Natural killer cell (primary cell): ENCODE measurements at regions not wholly inside any gene's neighbourhood (a gene's known extent, or its start where the extent isn't known, plus 50 kb on each side); places are given as distances from the start of the nearest gene placed in this dataset.

Source experiments
- ATAC-seq, 3 donors: fragments of 150-1000 bp in 2 of 3; fragments of 200-7000 bp in 1 of 3; cut with Tn5 transposase; 1 replicate in 1 of 3; 2 replicates in 2 of 3; pipeline ENCODE4 v1.10.0; 2021; ENCODE audit warnings: mild to moderate bottlenecking in 2 of 3, moderate library complexity in 2 of 3
- DNase-seq, 2 donors: peaks; one replicate each; pipeline versions ENCODE4 v3.0.0 to v3.0.0-alpha.2; 2013 to 2021; ENCODE audit warnings: mixed read lengths in 1 of 2
- H3K27ac ChIP-seq: one replicate; pipeline ENCODE4 v1.5.1; 2013; ENCODE audit warnings: mild to moderate bottlenecking, low read length
- H3K27me3 ChIP-seq: one replicate; pipeline ENCODE4 v1.6.1; 2013; ENCODE audit warnings: low read length; ENCODE audit not compliant: control insufficient read depth, insufficient read depth
- H3K36me3 ChIP-seq: one replicate; pipeline ENCODE4 v1.6.1; 2013; ENCODE audit warnings: low read length; ENCODE audit not compliant: control insufficient read depth, insufficient read depth
- H3K4me1 ChIP-seq: one replicate; pipeline ENCODE4 v1.6.1; 2013; ENCODE audit warnings: low read length; ENCODE audit not compliant: control insufficient read depth, insufficient read depth
- H3K4me3 ChIP-seq: one replicate; pipeline ENCODE4 v1.5.1; 2013; ENCODE audit warnings: low read length
- H3K9me3 ChIP-seq: one replicate; pipeline ENCODE4 v1.6.1; 2013; ENCODE audit warnings: low read length; ENCODE audit not compliant: control insufficient read depth, insufficient read depth
- H3K27ac Mint-ChIP-seq, 2 donors: one replicate each; pipeline ENCODE4 v1.8.0; 2022; ENCODE audit warnings: mild to moderate bottlenecking in 2 of 2, mixed read lengths in 2 of 2, moderate library complexity in 1 of 2
- H3K27me3 Mint-ChIP-seq, 2 donors: one replicate each; pipeline ENCODE4 v1.8.0; 2022; ENCODE audit warnings: low read depth in 2 of 2, mixed read lengths in 2 of 2
- H3K36me3 Mint-ChIP-seq: one replicate; pipeline ENCODE4 v1.8.0; 2022; ENCODE audit warnings: mixed read lengths
- H3K4me1 Mint-ChIP-seq, 2 donors: one replicate each; pipeline ENCODE4 v1.8.0; 2022; ENCODE audit warnings: mixed read lengths in 2 of 2
- H3K4me3 Mint-ChIP-seq: one replicate; pipeline ENCODE4 v1.8.0; 2022; ENCODE audit warnings: mild to moderate bottlenecking, moderate library complexity, mixed read lengths
- H3K9me3 Mint-ChIP-seq, 2 donors: one replicate each; pipeline ENCODE4 v1.8.0; 2022; ENCODE audit warnings: mixed read lengths in 2 of 2
- WGBS: methylation state at CpG from one replicate; pipeline ENCODE4 v1.1.7; 2013; ENCODE audit warnings: missing lambda C conversion rate; ENCODE audit not compliant: insufficient coverage; 5-methylcytosine and 5-hydroxymethylcytosine counted together
- intact Hi-C: fragments of 100-400 bp; cut with micrococcal nuclease; formaldehyde crosslinking; loops from one replicate; pipeline ENCODE4 v1.14.2; 2022
- TF ChIP-seq, protein P1 (sequence below): fragments of 200-600 bp; IDR thresholded peaks from one replicate; pipeline ENCODE4 v1.8.0; 2022; ENCODE audit warnings: antibody characterized with exemption

DNA sequence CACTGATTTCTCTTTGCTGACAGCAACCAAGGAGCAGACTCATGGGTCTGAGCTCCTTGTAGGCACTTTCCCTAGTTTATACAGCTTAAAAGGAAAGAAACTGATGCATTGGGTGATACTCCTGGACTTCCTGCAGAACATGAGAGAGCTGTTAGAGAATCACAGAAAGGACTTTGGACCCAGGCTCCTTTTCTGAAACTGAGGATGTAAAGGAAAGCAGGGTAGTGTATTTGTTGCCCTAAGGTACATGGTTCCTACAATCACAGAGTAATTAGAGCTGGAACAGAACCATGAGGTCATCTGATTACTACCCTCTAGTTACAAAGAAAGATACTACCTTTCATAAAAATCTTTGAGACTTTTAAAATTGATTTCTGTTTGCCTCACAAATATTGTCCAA, 477.1 kb upstream of the SPTLC3 start:
- no peaks in the 10 kb centered on the region for H3K27me3 ChIP-seq
- ATAC-seq, result no peak
- H3K9me3 Mint-ChIP-seq, result peaks cover 6 to 8% of the 10 kb centered on the region in 2 donors
- no peaks in the 10 kb centered on the region for H3K4me1 Mint-ChIP-seq
- no peak overlapping the region for H3K27ac Mint-ChIP-seq
- no peaks in the 10 kb centered on the region for H3K36me3 ChIP-seq
- TF ChIP-seq, protein P1, sequence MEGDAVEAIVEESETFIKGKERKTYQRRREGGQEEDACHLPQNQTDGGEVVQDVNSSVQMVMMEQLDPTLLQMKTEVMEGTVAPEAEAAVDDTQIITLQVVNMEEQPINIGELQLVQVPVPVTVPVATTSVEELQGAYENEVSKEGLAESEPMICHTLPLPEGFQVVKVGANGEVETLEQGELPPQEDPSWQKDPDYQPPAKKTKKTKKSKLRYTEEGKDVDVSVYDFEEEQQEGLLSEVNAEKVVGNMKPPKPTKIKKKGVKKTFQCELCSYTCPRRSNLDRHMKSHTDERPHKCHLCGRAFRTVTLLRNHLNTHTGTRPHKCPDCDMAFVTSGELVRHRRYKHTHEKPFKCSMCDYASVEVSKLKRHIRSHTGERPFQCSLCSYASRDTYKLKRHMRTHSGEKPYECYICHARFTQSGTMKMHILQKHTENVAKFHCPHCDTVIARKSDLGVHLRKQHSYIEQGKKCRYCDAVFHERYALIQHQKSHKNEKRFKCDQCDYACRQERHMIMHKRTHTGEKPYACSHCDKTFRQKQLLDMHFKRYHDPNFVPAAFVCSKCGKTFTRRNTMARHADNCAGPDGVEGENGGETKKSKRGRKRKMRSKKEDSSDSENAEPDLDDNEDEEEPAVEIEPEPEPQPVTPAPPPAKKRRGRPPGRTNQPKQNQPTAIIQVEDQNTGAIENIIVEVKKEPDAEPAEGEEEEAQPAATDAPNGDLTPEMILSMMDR, result no peak
- H3K9me3 ChIP-seq, result no peaks in the 10 kb centered on the region
- DNase-seq, result no peak
- intact Hi-C loops, result no loop called here
- H3K4me3 ChIP-seq, result no peak overlapping the region
- no peak overlapping the region for H3K4me3 Mint-ChIP-seq
- no peaks in the 10 kb centered on the region for H3K4me1 ChIP-seq
- H3K27ac ChIP-seq, result no peak overlapping the region
- no peaks in the 10 kb centered on the region for H3K27me3 Mint-ChIP-seq
- peaks cover under 1% of the 10 kb centered on the region for H3K36me3 Mint-ChIP-seq

DNA sequence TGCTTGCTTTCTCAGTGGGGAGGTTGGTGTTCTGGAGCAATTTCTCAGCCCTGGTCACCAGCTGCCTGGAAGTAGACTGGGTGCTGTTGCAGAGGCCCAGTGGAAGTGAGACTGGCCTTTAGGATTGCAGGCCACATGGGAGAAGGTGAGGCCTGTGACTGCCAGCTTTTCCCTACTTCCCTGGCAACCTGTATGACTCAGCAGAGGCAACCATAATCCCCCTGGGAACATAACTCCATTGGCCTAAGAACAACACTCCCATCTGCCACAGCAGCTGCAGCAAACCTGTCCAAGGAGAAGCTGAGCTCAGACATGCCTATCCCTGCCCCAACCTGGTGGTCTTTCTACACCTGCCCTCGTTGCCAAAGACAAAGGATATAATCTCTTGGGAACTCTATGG, 473.5 kb upstream of the SPTLC3 start:
- Mint-ChIP-seq H3K4me1 (no peaks in the 10 kb centered on the region), H3K27me3 (no peaks in the 10 kb centered on the region), H3K4me3 (no peak overlapping the region), H3K9me3 (peaks cover 10 to 13% of the 10 kb centered on the region in 2 donors), H3K27ac (no peak overlapping the region), H3K36me3 (peaks cover 8% of the 10 kb centered on the region)
- Histone ChIP-seq H3K27ac (no peak overlapping the region), H3K9me3 (no peaks in the 10 kb centered on the region), H3K4me3 (no peak overlapping the region), H3K36me3 (no peaks in the 10 kb centered on the region), H3K4me1 (no peaks in the 10 kb centered on the region), H3K27me3 (no peaks in the 10 kb centered on the region)
- TF ChIP-seq, protein P1, result no peak
- WGBS, result 50% methylated on average over 1 of the region's 1 CpG
- intact Hi-C loops, result no loop called here
- ATAC-seq (no peak), DNase-seq (no peak)

DNA sequence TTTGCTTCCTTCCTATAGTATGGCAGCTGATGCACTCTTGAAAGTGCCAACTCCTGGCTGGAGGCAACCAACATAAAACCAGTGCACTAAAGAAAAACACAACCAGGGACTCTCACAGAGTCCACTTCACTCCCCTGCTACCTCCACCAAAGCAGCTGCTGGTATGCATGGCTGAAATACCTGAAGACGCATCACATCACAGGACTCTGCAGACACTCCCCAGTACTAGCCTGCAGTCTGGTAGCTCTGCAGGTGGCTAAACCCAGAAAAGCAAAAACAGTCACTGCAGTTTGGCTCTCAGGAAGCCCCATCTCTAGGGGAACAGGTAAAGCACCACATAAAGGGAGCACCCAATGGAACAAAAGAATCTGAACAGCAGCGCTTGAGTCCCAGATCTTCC, 473.0 kb upstream of the SPTLC3 start:
- H3K9me3 ChIP-seq, result no peaks in the 10 kb centered on the region
- H3K4me3 Mint-ChIP-seq, result no peak overlapping the region
- H3K27me3 ChIP-seq, result no peaks in the 10 kb centered on the region
- H3K36me3 ChIP-seq, result no peaks in the 10 kb centered on the region
- DNase-seq, result no peak
- H3K27ac Mint-ChIP-seq, result no peak overlapping the region
- 98% methylated on average over 2 of the region's 2 CpGs for WGBS
- H3K4me1 Mint-ChIP-seq, result no peaks in the 10 kb centered on the region
- no peaks in the 10 kb centered on the region for H3K4me1 ChIP-seq
- H3K36me3 Mint-ChIP-seq, result peaks cover 8% of the 10 kb centered on the region
- TF ChIP-seq, protein P1, result no peak
- no peaks in the 10 kb centered on the region for H3K27me3 Mint-ChIP-seq
- no peak overlapping the region for H3K27ac ChIP-seq
- ATAC-seq, result no peak
- no peak overlapping the region for H3K4me3 ChIP-seq
- peaks cover 8 to 13% of the 10 kb centered on the region in 2 donors for H3K9me3 Mint-ChIP-seq
- intact Hi-C loops, result no loop called here

DNA sequence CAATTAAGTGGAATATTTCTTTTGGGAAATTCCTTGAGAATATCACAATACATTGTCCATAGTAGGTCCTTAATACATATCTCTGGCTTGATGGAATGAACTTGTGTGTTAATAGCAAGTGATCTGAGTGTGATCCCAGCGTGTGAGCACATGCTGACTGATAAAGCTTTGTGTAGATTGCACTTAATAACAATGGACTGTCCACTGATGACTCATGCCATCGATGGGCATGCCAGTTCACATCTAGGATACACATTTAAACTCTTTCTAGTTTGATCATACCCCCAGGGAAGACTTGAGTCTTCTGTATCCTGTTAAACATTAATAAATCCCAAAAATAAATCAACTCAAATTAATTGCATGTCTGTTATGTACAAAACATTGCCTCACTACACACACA, 454.3 kb upstream of the SPTLC3 start:
- H3K9me3 ChIP-seq, result no peaks in the 10 kb centered on the region
- Mint-ChIP-seq H3K27ac (no peak overlapping the region), H3K9me3 (peaks cover 0 to 5% of the 10 kb centered on the region in 2 donors), H3K4me3 (no peak overlapping the region), H3K27me3 (no peaks in the 10 kb centered on the region), H3K36me3 (no peaks in the 10 kb centered on the region), H3K4me1 (no peaks in the 10 kb centered on the region)
- no peaks in the 10 kb centered on the region for H3K4me1 ChIP-seq
- 70% methylated on average over 2 of the region's 2 CpGs for WGBS
- intact Hi-C loops, result no loop called here
- H3K36me3 ChIP-seq, result no peaks in the 10 kb centered on the region
- H3K4me3 ChIP-seq, result no peak overlapping the region
- ATAC-seq, result no peak
- TF ChIP-seq, protein P1, result no peak
- DNase-seq, result no peak
- H3K27me3 ChIP-seq, result no peaks in the 10 kb centered on the region
- no peak overlapping the region for H3K27ac ChIP-seq
